HG03280 (cell line): ENCODE measurements at regions not wholly inside any gene's neighbourhood (a gene's known extent, or its start where the extent isn't known, plus 50 kb on each side); places are given as distances from the start of the nearest gene placed in this dataset.

ENCODE experiments used
- ATAC-seq: cut with Tn5 transposase; IDR thresholded peaks from one replicate; pipeline ENCODE4 v1.9.1; 2021; ENCODE audit warnings: mild to moderate bottlenecking, moderate library complexity; ENCODE audit not compliant: unreplicated experiment

DNA sequence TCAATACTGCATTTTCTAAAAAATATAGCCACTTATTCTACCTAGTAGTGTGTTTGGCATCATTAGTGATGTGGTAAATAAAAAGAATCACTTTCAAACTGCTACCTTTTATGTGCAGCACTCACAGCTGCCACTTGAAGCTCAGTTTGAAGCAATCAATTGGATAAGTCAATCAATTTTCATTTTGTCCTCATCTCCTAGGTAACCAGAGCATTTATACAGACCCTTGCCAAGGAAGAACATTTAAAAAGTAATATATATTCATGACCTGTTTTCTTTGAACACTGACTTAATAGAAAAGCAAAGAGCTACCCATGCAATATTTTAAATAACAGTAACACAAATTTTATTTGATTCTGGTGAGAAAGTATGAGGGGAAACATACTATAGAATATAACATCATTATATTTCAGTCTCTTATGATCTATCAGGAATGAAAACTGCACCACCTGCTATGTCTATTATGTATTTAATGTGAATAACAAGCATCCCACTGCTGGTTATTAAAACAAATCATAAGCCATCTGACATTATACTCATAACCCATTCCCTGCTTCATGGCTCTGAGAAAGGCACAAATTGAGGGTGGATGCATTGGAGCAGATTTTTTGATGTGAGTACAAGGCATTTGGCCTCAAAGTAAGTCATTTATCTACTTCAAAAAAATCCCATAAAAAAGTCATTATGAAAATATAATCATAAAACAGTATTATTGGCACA, 168.4 kb upstream of the C21orf91 start:
- ATAC-seq = no peak

DNA sequence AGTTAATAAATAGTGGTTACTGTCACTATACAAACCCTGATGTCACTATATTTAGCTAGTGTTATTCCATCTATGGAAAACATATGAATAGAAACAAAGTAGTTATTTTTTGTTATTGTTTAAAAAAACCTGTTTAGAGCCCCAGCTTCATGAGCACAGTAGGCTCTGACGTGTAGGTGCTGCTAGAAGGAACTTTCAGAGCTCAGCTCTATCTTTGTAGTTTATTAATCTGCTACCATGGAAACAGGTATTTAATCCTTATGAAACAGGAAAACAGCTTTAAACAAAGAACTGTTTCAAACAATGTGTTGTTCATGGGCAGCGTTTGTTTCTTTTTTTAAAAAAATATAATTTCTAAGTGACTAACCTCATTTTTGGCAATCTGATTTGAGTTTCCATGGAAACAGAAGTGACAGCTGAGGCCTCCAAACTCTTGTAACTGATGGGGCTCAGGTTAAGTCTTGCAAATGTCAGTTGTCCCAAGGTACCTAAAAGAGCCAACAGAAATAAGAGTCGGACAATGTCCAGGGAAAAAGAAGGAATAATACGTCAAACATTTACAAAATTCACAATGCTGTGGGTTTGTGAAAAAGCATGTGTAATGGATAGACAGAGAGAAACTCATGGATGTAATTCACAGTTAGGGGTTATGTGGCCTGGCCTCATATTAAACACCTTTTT, 162.0 kb upstream of the C21orf91 start:
- ATAC-seq = no peak

DNA sequence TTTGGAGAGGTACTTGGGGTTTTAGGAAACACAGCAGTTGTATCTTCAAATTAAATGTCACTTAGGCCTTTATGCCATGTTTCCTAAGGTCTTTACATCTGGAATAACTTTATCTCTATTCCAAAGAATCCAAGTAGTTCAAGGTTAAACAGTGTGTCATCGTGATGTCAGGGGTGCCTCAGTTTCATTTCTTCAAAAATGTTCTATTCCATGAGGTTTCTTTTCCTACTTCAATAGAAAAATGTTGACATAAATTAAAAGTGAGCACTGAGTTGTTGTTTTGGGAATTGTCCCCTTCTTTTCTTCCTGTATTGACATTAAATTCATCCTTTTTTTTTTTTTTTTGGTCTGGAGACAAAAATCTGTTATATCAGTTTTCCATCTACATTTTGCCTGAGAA, 160.6 kb upstream of the C21orf91 start:
- ATAC-seq = no peak

DNA sequence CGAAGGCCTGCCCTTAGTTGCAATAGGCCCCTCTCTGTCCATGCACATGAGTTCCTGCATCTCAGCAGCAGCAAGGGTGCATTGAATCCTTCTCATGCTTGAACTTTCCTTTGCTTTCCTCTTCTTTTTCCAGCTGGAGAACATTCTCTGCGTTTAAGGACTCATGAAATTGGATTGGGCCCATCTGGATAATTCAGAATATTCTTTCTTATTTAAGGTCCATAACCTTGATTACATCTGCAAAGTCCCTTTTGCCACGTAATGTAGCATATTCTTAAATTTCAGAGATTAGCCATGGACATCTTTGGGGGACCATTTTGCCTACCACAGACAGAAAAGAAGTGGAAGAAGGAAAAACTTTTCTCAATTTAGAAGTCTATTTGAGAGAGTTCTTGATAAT, 159.7 kb upstream of the C21orf91 start:
- no peak for ATAC-seq

DNA sequence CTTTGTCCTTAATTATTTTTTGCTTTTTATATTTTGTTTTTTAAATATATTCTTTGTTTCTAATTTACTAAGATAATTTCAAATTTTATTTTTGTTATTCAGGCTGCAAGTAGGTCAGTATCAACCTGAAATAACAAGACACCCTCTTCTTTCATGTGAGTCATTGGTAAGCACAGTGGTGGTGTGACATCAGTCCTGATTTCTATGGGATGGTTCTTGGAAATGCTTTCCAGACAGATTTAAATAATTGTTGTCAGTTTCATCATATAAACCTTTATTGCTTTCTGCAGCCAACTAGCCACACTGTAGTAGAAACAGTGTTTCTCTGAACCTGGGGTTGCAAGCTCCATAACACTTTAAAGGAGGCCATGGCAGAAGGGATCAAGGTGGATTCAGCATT, 157.5 kb upstream of the C21orf91 start:
- no peak for ATAC-seq

DNA sequence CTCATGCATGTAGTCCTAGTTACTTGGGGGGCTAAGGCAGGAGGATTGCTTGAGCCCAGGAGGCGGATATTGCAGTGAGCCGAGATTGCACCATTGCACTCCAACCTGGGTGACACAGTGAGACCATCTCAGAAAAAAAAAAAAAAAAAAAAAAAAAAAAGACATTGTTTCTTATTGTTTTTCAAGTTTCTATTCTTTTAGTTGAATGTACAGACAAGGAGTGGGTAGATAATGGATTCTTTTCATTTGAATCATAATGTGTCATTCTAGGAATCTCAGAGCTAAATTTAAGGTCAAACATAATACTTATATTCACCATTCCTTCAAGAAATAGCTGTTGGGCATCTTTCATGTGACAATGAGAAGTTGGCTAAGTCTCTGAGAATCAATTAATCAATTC, 157.0 kb upstream of the C21orf91 start:
- no peak for ATAC-seq

DNA sequence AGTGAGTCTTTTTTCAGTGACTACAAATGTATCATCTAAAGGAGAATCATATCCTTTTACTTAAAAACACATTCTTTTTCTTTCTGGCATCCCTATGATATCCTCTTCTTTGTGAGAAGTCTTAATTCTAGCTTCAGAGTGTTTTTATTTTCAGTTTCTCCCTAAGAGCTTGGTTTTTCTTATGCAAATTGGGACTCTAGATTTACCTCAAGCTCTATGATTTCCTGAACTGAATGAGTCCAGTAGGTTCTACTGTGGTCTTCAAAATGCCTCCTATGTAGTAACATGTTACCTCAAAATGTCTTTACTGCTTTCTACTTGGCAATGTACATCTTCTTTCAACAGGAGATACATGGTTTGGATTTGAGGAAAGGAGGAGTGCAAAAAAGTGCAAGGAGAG, 148.2 kb upstream of the C21orf91 start:
- ATAC-seq = no peak

DNA sequence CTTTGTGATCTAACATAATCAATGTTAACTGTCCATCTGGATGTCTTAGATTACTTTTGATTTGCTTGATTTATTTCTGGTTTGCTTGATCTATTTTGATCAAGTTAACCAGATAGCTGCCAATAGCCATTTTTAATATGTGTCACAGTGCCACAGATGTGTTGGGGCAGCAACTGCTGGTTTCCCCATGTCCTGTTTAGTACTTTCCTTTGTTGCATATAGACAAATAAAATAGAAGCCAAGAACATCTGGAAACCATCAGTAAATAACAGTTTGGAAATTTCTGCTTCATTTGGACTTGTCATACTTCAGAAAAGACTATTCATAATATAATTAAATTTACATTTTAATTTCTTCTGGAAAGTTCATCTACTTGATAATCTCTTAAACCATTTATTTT, 145.6 kb upstream of the C21orf91 start:
- no peak for ATAC-seq

DNA sequence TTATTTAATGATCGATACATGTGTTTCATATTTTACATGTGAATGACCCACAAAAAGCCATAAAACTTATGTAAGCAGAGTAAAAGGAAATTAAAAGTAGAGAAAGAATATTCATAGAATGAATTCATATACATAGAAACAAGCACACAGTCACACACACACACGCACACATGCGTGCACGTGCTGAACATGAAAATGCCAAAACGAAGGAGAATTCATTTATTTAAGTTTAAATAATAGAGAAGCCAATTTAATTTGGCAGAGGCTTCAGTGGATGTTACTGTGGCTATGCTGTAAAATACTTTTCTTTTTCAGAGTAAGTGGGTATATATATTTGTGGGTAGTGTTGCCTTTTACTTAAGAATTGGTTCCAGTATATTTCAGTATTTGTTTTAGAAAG, 145.0 kb upstream of the C21orf91 start:
- no peak for ATAC-seq

DNA sequence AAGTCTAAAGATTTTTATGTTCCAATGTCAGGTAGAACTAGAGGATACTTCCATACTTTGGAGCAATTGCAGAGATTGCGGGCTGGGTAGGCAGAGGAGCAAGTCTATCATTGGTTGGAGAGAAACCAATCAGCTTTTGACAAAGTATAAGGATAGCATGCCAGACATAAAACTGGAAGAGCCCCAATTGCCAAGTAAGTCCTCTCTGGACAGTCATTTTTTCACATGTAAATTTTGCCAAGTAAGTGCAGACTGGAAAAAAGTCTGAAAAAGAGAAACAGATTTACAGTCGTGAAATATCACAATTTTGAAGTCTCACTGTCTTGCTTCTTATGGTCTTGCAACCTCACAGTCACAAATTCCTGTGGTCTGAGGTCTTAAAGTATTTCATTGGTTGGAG, 131.4 kb upstream of the C21orf91 start:
- no peak for ATAC-seq

DNA sequence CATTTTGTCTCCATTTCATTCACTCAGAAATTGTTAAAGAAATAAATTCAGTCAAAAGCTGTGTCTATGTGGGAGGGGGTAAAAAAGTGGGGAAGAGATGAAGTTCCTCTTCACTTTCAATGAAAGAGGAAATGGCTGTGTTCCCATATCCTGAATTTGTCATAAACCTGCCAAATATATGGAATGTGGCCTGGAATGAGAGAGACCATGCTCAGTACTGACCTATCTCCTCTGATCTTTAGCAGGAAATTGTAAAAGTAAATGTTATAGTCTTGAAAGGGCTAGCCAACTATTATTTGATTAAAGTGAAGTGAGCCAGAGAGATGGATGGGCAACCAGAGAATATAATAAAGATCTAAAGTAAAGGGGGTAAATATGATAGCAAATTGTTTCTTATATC, 130.3 kb upstream of the C21orf91 start:
- ATAC-seq = no peak

DNA sequence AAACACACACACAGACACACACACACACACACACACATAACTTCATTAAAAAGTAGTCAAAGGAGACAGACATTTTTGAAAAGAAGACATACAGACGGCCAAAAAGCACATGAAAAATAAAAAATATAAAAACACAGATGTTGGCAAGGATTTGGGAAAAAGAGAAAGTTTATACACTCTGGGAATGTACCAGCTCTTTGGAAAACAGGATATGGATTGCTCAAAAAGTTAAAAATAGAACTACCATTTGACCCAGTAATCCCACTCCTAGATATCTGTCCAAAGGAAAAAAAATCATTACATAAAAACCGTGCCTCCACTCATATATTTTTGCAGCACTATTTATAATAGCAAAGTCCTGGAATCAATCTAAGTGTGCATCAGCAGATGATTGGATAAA, 128.4 kb upstream of the C21orf91 start:
- no peak for ATAC-seq

DNA sequence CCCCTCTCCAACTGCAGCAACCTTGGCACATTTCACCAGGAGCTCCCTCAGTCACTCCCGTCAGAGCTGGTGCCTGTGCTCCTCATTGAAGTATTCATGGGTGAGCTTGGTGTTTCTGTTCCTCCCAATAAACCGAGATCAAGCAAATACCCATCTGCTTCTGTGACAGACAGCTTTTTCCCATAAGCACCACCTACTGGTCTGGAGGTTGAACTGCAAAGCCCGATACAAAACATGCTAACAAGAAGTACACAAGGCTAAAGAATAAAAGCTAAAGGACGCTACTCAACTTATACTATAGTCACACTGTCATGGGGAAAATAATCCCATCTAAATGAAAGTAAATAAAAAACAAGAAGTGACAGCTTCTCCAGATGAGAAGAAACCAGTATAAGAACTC, 111.9 kb upstream of the C21orf91 start:
- no peak for ATAC-seq

DNA sequence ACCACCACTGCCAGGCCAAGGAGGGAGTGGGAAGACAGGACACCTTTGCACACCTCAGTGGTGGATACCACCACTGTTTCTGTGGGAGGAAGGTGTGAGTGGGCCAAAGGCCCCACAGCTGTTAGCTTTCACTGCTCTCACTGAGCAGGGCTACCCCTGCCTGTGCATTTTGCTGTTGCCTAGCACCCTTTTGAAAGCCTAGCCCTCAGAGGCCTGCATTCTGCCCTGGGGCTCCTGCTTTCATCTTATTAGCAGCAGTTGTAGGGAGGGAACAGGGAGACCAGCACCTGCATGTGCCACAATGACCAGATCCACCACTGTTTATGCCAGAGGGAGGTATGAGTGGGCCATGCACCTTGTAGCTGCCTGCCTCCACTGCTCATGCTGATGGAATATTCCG, 110.9 kb upstream of the C21orf91 start:
- no peak for ATAC-seq

DNA sequence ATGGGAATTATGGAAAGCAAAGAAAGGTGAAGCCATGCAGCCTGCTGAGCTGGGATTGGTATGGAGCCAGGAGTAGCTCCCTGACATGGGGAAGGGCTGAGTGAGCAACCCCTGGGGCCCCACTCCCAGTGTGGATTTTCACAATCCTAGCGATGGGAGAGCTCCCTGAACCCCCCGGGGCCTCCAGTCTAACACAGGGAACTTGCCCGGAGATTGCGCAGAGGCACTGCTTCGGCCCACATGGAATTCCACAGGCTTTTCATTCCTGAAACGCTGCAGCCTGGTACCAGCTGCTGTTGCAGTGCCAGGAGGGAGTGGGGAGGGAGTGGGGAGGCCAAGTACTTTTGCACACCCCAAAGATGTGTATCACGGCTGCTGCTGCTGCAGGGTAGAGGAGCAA, 110.4 kb upstream of the C21orf91 start:
- ATAC-seq = no peak

DNA sequence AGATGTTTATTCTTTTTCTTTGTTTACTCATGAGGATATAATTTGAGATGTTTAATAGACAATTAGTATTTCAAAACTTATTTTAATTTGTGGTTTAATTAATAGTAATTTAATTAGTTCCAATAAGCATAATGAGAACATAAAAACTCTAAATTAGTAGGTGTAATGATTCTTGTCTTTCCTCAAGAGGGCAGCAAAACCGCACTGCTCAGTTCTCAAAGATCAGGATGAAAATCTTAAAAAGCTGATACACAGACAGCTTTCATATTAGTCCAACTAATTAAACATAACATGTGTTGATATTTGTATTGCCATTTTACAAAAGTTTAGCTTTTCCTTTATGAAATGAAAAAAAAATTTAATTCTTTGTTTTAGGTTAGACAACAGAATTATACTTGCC, 106.7 kb upstream of the C21orf91 start:
- no peak for ATAC-seq

DNA sequence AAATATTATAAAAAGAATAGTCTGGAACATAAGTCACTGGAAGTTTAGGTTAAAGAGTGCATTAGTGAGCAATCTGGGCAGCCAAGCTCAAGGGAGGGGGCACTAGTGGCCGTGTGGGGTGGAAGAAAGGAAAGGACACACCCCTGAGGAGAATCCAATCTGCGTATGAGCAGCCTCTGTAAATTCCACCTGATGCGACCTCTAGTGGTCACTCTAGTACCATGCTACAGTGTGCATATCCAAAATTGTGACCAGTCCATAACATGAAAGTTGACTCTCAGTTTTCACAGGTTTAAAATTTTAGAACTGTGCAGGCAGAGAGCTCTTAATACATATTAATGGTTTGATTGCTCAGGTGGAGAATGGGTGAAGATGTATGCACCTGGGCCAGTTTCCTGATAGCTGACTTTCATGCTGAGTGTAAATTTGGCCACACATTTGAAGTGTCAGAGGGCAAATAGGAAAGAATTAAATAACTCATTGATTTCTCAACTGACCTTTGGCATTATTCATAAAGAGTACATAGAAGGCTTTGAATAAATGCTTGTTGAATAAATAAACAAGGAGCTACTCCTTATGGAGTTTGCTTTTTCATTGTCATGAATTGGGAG, 105.9 kb upstream of the C21orf91 start:
- peak; percentile 98 for ATAC-seq

DNA sequence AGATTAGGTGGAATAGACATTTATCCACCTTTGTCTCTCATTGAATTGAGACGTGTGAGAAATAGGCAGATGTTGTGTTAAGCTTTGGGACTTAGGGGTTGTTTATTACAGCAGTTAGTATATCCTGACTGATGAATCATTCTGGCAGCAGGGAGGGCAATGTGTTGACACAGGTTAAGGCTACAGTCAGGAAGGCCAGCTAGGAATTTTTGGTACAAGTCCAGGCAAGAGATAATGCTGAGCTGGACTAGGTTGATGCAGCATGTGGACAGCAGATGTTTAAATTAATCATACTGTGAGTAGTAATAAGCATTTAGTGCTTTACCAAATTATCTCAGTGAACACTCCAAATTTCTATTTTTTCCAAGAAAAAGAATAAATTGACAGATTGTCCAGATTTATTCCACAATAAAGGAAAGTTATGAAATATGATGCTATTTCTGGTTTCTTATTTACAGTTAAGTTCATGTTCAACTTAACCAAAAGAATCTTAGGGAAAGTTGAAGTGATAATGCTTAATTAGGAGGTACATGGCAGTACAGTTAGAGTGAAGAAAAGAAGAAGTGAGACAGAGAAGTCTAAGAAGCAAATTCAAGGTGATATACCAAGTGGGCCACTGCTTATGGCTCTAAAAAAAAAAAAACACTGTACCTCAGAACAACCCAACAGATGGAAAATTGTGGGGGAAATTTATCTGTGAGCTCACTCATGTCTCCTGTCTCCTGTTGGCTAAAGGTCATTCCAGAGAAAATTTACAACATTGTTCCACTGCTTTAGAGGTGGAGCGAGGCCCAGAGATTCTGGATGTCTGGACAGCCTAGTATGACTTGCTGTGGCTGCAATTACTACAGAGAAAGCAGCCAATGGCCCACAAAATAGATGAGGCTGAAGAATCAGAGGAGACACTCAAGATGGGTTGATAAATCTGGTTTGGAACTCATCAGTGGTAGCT, 102.7 kb upstream of the C21orf91 start:
- ATAC-seq = no peak

DNA sequence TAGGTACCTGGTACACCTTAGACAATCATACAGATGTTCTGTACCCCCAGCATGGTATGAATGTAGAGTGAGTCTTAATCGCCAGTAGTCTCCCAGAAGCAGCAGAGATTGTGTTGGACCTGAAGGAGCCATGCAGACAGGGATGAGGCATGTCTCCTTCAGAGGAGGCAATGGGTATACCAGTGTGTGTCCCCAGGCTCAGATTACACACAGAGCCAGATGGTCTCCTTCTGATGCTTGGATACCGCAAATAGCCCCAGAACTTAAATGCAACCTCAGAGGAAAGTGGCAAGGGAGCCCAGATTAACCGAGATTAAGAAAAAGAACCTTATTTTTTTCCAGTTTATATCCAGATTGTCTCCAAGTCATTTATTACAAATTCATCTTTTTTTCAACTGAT, 96.8 kb upstream of the C21orf91 start:
- no peak for ATAC-seq

DNA sequence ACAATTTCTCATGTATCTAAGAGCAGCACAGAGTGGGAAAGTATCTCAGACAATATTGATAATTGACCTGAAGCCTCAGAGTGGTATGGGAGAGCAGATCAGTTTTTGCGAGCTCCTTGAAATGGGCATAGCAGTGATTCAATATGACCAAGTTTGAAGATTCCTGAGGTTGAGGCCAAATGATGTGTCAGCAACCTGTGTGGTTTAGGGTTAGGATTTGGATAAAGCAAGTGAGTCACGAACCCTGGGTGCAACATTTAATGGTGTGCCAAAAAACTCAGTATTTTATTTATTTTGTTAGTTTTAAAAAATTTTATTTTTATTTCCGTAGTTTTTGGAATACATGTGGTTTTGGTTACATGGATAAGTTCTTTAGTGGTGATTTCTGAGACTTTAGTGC, 92.5 kb upstream of the C21orf91 start:
- no peak for ATAC-seq

DNA sequence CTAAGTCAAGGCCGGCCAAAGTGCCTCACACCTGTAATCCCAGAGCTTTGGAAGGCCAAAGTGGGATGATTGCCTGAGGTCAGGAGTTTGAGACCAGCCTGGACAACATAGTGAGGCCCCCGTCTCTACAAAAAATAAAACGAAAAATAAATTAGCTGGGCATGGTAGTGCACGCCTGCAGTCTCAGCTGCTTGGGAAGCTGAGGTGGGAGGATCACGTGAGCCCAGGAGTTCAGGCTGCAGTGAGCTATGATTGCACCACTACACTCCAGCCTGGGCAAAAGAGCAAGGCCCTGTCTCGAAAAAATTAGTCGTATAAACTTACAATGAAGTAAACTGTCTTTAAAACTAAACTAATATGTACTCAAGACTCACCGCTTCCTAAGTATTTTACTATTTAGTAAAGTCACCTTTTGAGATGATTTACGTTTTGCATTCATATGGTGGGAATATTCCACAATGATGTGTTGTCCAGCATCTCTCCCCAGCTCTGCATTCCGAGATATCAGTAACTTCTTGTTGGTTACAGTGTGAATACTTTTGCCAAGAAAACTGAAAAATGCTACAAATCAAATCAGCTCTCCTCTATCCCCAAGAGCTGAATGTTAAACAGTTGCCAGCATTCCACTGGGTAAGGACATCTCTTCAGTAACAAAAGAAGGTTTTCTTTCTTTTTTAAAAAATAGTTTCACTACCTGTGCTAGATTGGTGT, 84.9 kb upstream of the C21orf91 start:
- ATAC-seq = no peak
